ENCODE measurements at regions not wholly inside any gene's neighbourhood (a gene's known extent, or its start where the extent isn't known, plus 50 kb on each side); places are given as distances from the start of the nearest gene placed in this dataset.

- H3K4me2 ChIP-seq (ENCODE audit: low read length): no peak overlapping the region
- peaks cover 23% of the 10 kb centered on the region for H3K4me1 ChIP-seq (ENCODE audit: insufficient read depth, low read length)
- no peaks in the 10 kb centered on the region for H3K36me3 ChIP-seq (ENCODE audit: low read depth, low read length)
- BruUV-seq (replicated peaks): no TSS peak
- H3K9me3 ChIP-seq (ENCODE audit: low read length): no peaks in the 10 kb centered on the region
- H4K20me1 ChIP-seq (ENCODE audit: low read length): no peaks in the 10 kb centered on the region
- H3K27me3 ChIP-seq (ENCODE audit: low read length): no peaks in the 10 kb centered on the region
- intact Hi-C loops (cut with micrococcal nuclease): loop anchor here (5.0 kb wide), 2 partner anchors 387 to 502 kb away; partner anchors contain the start of gene ACVR1C
- no peaks in the 10 kb centered on the region for H3K9me2 ChIP-seq (replicated peaks; ENCODE audit: low read length)
- H3K9ac ChIP-seq (ENCODE audit: low read length): no peak overlapping the region
- no peak overlapping the region for H3K4me3 ChIP-seq (ENCODE audit: low read length)
- ChIA-PET POLR2A (ENCODE audit: unreplicated experiment) (no interaction called here), CTCF (no interaction called here)
- H3K27ac ChIP-seq (ENCODE audit: low read length): no peak overlapping the region
- DNase-seq (no peak), ATAC-seq (no peak)
- H2AFZ ChIP-seq (ENCODE audit: low read length): no peak overlapping the region
- H3K79me2 ChIP-seq (ENCODE audit: low read length): no peaks in the 10 kb centered on the region
- no peak for TF ChIP-seq EZH2 (IDR thresholded peaks at IDR 0.05; ENCODE audit: low read length, unreplicated experiment)
- TF ChIP-seq CTCF (conservative IDR thresholded peaks at IDR 0.05; ENCODE audit: low read depth, low read length): no peak
- no peak for TF ChIP-seq EZH2phosphoT487 (IDR thresholded peaks at IDR 0.05; ENCODE audit: borderline replicate concordance, low read length)
- H3F3A ChIP-seq (ENCODE audit: low read length, unreplicated experiment): no peaks in the 10 kb centered on the region
Measured at GRCh38 chr2:158013891-158014290, 87.8 kb upstream of the UPP2 start.

GRCh38 chr2:158011055-158011771 lies 90.5 kb upstream of the UPP2 start:
- no TSS peak for BruUV-seq (replicated peaks)
- H4K20me1 ChIP-seq (ENCODE audit: low read length): no peaks in the 10 kb centered on the region
- intact Hi-C loops (cut with micrococcal nuclease): loop anchor here (2.0 to 5.0 kb wide), 4 partner anchors 134 to 499 kb away; partner anchors contain the start of genes ACVR1 and ACVR1C
- H3K4me3 ChIP-seq (ENCODE audit: low read length): peak overlapping the region; percentile 23; the same call in 1 of the 2 replicates
- H3K27me3 ChIP-seq (ENCODE audit: low read length): no peaks in the 10 kb centered on the region
- CTCF ChIA-PET: interaction anchor here (0.6 to 1.1 kb wide), 6 partner anchors 9 to 251 kb away, joined by 3 to 7 read pairs (median 3); no protein-coding TSS in a partner anchor
- TF ChIP-seq EZH2 (IDR thresholded peaks at IDR 0.05; ENCODE audit: low read length, unreplicated experiment) (no peak), EZH2phosphoT487 (IDR thresholded peaks at IDR 0.05; ENCODE audit: borderline replicate concordance, low read length) (no peak), CTCF (conservative IDR thresholded peaks at IDR 0.05; ENCODE audit: low read depth, low read length) (no peak)
- peak overlapping the region; percentile 88 for H3K27ac ChIP-seq (ENCODE audit: low read length)
- POLR2A ChIA-PET (ENCODE audit: unreplicated experiment): no interaction called here
- peak overlapping the region; percentile 71 for H2AFZ ChIP-seq (ENCODE audit: low read length)
- no peaks in the 10 kb centered on the region for H3F3A ChIP-seq (ENCODE audit: low read length, unreplicated experiment)
- H3K4me2 ChIP-seq (ENCODE audit: low read length): peak overlapping the region; percentile 75
- H3K36me3 ChIP-seq (ENCODE audit: low read depth, low read length): no peaks in the 10 kb centered on the region
- H3K4me1 ChIP-seq (ENCODE audit: insufficient read depth, low read length): peaks cover 23% of the 10 kb centered on the region
- DNase-seq (peak; percentile 90), ATAC-seq (peak; percentile 72)
- no peaks in the 10 kb centered on the region for H3K79me2 ChIP-seq (ENCODE audit: low read length)
- no peaks in the 10 kb centered on the region for H3K9me3 ChIP-seq (ENCODE audit: low read length)
- no peaks in the 10 kb centered on the region for H3K9me2 ChIP-seq (replicated peaks; ENCODE audit: low read length)
- peak overlapping the region; percentile 39; the same call in 1 of the 2 replicates for H3K9ac ChIP-seq (ENCODE audit: low read length)

- Histone ChIP-seq H3K4me1 (ENCODE audit: insufficient read depth, low read length) (peaks cover 23% of the 10 kb centered on the region), H2AFZ (ENCODE audit: low read length) (no peak overlapping the region), H3K27ac (ENCODE audit: low read length) (no peak overlapping the region), H3K36me3 (ENCODE audit: low read depth, low read length) (no peaks in the 10 kb centered on the region), H3F3A (ENCODE audit: low read length, unreplicated experiment) (no peaks in the 10 kb centered on the region), H4K20me1 (ENCODE audit: low read length) (no peaks in the 10 kb centered on the region), H3K4me3 (ENCODE audit: low read length) (no peak overlapping the region), H3K4me2 (ENCODE audit: low read length) (no peak overlapping the region), H3K9ac (ENCODE audit: low read length) (no peak overlapping the region), H3K9me2 (replicated peaks; ENCODE audit: low read length) (no peaks in the 10 kb centered on the region), H3K79me2 (ENCODE audit: low read length) (no peaks in the 10 kb centered on the region), H3K27me3 (ENCODE audit: low read length) (no peaks in the 10 kb centered on the region), H3K9me3 (ENCODE audit: low read length) (no peaks in the 10 kb centered on the region)
- intact Hi-C loops (cut with micrococcal nuclease): no loop called here
- TF ChIP-seq EZH2 (IDR thresholded peaks at IDR 0.05; ENCODE audit: low read length, unreplicated experiment) (no peak), EZH2phosphoT487 (IDR thresholded peaks at IDR 0.05; ENCODE audit: borderline replicate concordance, low read length) (no peak), CTCF (conservative IDR thresholded peaks at IDR 0.05; ENCODE audit: low read depth, low read length) (no peak)
- POLR2A ChIA-PET (ENCODE audit: unreplicated experiment): no interaction called here
- no peak for DNase-seq
- no TSS peak for BruUV-seq (replicated peaks)
- CTCF ChIA-PET: no interaction called here
- no peak for ATAC-seq
Measured at GRCh38 chr2:158009399-158009798, 92.3 kb upstream of the UPP2 start.

Data from PC-3 (cell line).